IMR-90 (cell line): ENCODE measurements at regions not wholly inside any gene's neighbourhood (a gene's known extent, or its start where the extent isn't known, plus 50 kb on each side); places are given as distances from the start of the nearest gene placed in this dataset.

Source experiments
- ATAC-seq: fragments of 200-7000 bp; cut with Tn5 transposase; 2 replicates; pipeline ENCODE4 v1.9.1; 2020; ENCODE audit warnings: low read depth, mild to moderate bottlenecking, moderate library complexity
- BruUV-seq: library from RNA; stranded (reverse); fragments of 400-500 nt; replicated peaks from 2 replicates; lab custom pipeline; 2021; lab: Mats Ljungman, UMichigan
- CTCF ChIA-PET: fragments of 300-600 bp; formaldehyde crosslinking; extraction: SDS; loops from one replicate; lab custom pipeline; 2021; ENCODE audit warnings: antibody characterized with exemption; lab: Yijun Ruan, JAX
- POLR2A ChIA-PET: fragments of 300-600 bp; sonication (Branson Sonifier 250); formaldehyde crosslinking; loops from one replicate; lab custom pipeline; 2022; ENCODE audit warnings: antibody characterized with exemption; ENCODE audit not compliant: unreplicated experiment; lab: Charles Lee
- DNase-seq: peaks from one replicate; pipeline ENCODE4 v3.0.0; 2013
- H2AFZ ChIP-seq: replicated peaks from 2 replicates; pipeline ENCODE3; 2013; ENCODE audit warnings: low read length, mild to moderate bottlenecking; ENCODE audit not compliant: poor library complexity
- H2AK5ac ChIP-seq: 2 replicates; pipeline ENCODE4 v1.6.1; 2013; ENCODE audit warnings: low read depth, low read length, inconsistent platforms
- H2AK9ac ChIP-seq: replicated peaks from 2 replicates; pipeline ENCODE3; 2013; ENCODE audit warnings: mild to moderate bottlenecking, low read depth, low read length, moderate library complexity; ENCODE audit not compliant: poor library complexity
- H2BK120ac ChIP-seq: 2 replicates; pipeline ENCODE4 v1.6.1; 2013; ENCODE audit warnings: low read depth, low read length, inconsistent platforms
- H2BK15ac ChIP-seq: 3 replicates; pipeline ENCODE4 v1.6.1; 2013; ENCODE audit warnings: low read depth, low read length, inconsistent platforms
- H2BK20ac ChIP-seq: 2 replicates; pipeline ENCODE4 v1.6.1; 2013; ENCODE audit warnings: low read depth, mild to moderate bottlenecking, inconsistent platforms, low read length, moderate library complexity
- H2BK5ac ChIP-seq: 2 replicates; pipeline ENCODE4 v1.6.1; 2013; ENCODE audit warnings: mild to moderate bottlenecking, low read depth, low read length, inconsistent platforms; ENCODE audit not compliant: poor library complexity, severe bottlenecking
- H3K14ac ChIP-seq: replicated peaks from 2 replicates; pipeline ENCODE4 v1.6.1; 2013; ENCODE audit warnings: low read depth, low read length, inconsistent platforms
- H3K18ac ChIP-seq: 2 replicates; pipeline ENCODE4 v1.6.1; 2013; ENCODE audit warnings: low read depth, low read length, control low read depth
- H3K23ac ChIP-seq: 2 replicates; pipeline ENCODE4 v1.6.1; 2013; ENCODE audit warnings: low read depth, low read length, inconsistent platforms
- H3K27ac ChIP-seq: 2 replicates; pipeline ENCODE4 v1.5.1; 2013; ENCODE audit warnings: mild to moderate bottlenecking, control low read depth, low read length; ENCODE audit not compliant: insufficient read depth
- H3K27me3 ChIP-seq: 2 replicates; pipeline ENCODE4 v1.6.1; 2013; ENCODE audit warnings: low read length; ENCODE audit not compliant: control insufficient read depth, insufficient read depth
- H3K36me3 ChIP-seq: 2 replicates; pipeline ENCODE4 v1.6.1; 2013; ENCODE audit warnings: low read length, mixed read lengths; ENCODE audit not compliant: control insufficient read depth, insufficient read depth
- H3K4ac ChIP-seq: 2 replicates; pipeline ENCODE4 v1.6.1; 2013; ENCODE audit warnings: low read depth, low read length, inconsistent platforms
- H3K4me1 ChIP-seq: 2 replicates; pipeline ENCODE4 v1.6.1; 2013; ENCODE audit warnings: low read length, mixed read lengths; ENCODE audit not compliant: control insufficient read depth, insufficient read depth
- H3K4me2 ChIP-seq: 2 replicates; pipeline ENCODE4 v1.6.1; 2013; ENCODE audit warnings: low read depth, mild to moderate bottlenecking, control low read depth, low read length, moderate library complexity
- H3K4me3 ChIP-seq: 2 replicates; pipeline ENCODE4 v1.5.1; 2013; ENCODE audit warnings: low read depth, mild to moderate bottlenecking, control low read depth, low read length, moderate library complexity; ENCODE audit not compliant: insufficient read depth
- H3K56ac ChIP-seq: 2 replicates; pipeline ENCODE4 v1.6.1; 2013; ENCODE audit warnings: low read length, inconsistent platforms; ENCODE audit not compliant: insufficient read depth; ENCODE audit errors: extremely low read depth
- H3K79me1 ChIP-seq, 2 experiments: 2 replicates each; pipeline ENCODE4 v1.6.1; 2013; ENCODE audit warnings: low read length in 2 of 2, inconsistent platforms in 1 of 2, low read depth in 1 of 2
- H3K9ac ChIP-seq: 2 replicates; pipeline ENCODE4 v1.6.1; 2013; ENCODE audit warnings: low read depth, low read length, control low read depth
- H3K9me1 ChIP-seq: 2 replicates; pipeline ENCODE4 v1.6.1; 2013; ENCODE audit warnings: low read length, inconsistent platforms; ENCODE audit not compliant: insufficient read depth
- H3K9me3 ChIP-seq: 2 replicates; pipeline ENCODE4 v1.6.1; 2013; ENCODE audit warnings: low read length; ENCODE audit not compliant: control insufficient read depth, insufficient read depth
- H4K20me1 ChIP-seq: 2 replicates; pipeline ENCODE4 v1.6.1; 2013; ENCODE audit warnings: low read length, inconsistent platforms; ENCODE audit not compliant: insufficient read depth
- H4K5ac ChIP-seq: 2 replicates; pipeline ENCODE4 v1.6.1; 2013; ENCODE audit warnings: mild to moderate bottlenecking, low read depth, low read length, control low read depth
- H4K8ac ChIP-seq, 2 experiments: 2 replicates each; pipeline ENCODE4 v1.6.1; 2013; ENCODE audit warnings: low read depth in 2 of 2, low read length in 2 of 2, control low read depth in 1 of 2, inconsistent platforms in 1 of 2
- H4K91ac ChIP-seq: 2 replicates; pipeline ENCODE4 v1.6.1; 2013; ENCODE audit warnings: low read depth, low read length, inconsistent platforms; ENCODE audit not compliant: insufficient read depth
- BHLHE40 ChIP-seq: fragments of 150-350 bp; IDR thresholded peaks from 2 replicates; pipeline ENCODE4 v1.6.1; 2016; ENCODE audit warnings: mild to moderate bottlenecking, low read depth, low read length
- CEBPB ChIP-seq: IDR thresholded peaks from 2 replicates; pipeline ENCODE4 v1.6.1; 2012; ENCODE audit warnings: low read depth, low read length, improper control_type of control experiment
- CHD1 ChIP-seq: IDR thresholded peaks from 2 replicates; pipeline ENCODE4 v1.6.1; 2012; ENCODE audit warnings: low read depth, low read length, improper control_type of control experiment
- FOS ChIP-seq: fragments of 150-350 bp; IDR thresholded peaks from 2 replicates; pipeline ENCODE4 v1.6.1; 2016; ENCODE audit warnings: low read depth, low read length
- MAFK ChIP-seq: IDR thresholded peaks from 2 replicates; pipeline ENCODE4 v1.6.1; 2012; ENCODE audit warnings: low read depth, low read length, improper control_type of control experiment
- MAZ ChIP-seq: IDR thresholded peaks from 2 replicates; pipeline ENCODE4 v1.6.1; 2012; ENCODE audit warnings: low read depth, mild to moderate bottlenecking, low read length, improper control_type of control experiment, moderate library complexity, borderline replicate concordance
- MXI1 ChIP-seq: IDR thresholded peaks from 2 replicates; pipeline ENCODE4 v1.6.1; 2012; ENCODE audit warnings: low read depth, mild to moderate bottlenecking, low read length, moderate library complexity, borderline replicate concordance
- NFE2L2 ChIP-seq: fragments of 150-350 bp; IDR thresholded peaks from 2 replicates; pipeline ENCODE4 v1.6.1; 2016; ENCODE audit warnings: low read depth, mild to moderate bottlenecking, low read length
- POLR2A ChIP-seq: IDR thresholded peaks from 2 replicates; pipeline ENCODE4 v1.6.1; 2012; ENCODE audit warnings: mild to moderate bottlenecking, low read depth, low read length
- RAD21 ChIP-seq: IDR thresholded peaks from 2 replicates; pipeline ENCODE4 v1.6.1; 2012; ENCODE audit warnings: low read length, improper control_type of control experiment
- RCOR1 ChIP-seq: IDR thresholded peaks from 2 replicates; pipeline ENCODE4 v1.6.1; 2012; ENCODE audit warnings: mild to moderate bottlenecking, low read length, improper control_type of control experiment; ENCODE audit not compliant: insufficient replicate concordance
- RFX5 ChIP-seq: IDR thresholded peaks from 2 replicates; pipeline ENCODE4 v1.8.0; 2012; ENCODE audit warnings: low read depth, mild to moderate bottlenecking, low read length, moderate library complexity
- SMC3 ChIP-seq: fragments of 150-350 bp; IDR thresholded peaks from 2 replicates; pipeline ENCODE4 v1.6.1; 2016; ENCODE audit warnings: low read depth, mild to moderate bottlenecking, antibody characterized with exemption, low read length, moderate library complexity
- WGBS, 2 experiments: methylation state at CpG; one replicate each; pipeline versions ENCODE4 v1.1.5 to v1.1.7; 2013; ENCODE audit warnings: missing lambda C conversion rate in 2 of 2; ENCODE audit not compliant: insufficient read length in 1 of 2; ENCODE audit errors: extremely low coverage in 2 of 2; 5-methylcytosine and 5-hydroxymethylcytosine counted together
- dilution Hi-C: fragments of 300-500 bp; cut with HindIII; formaldehyde crosslinking; loops from one replicate; pipeline ENCODE4 v1.14.3; 2018; ENCODE audit warnings: low sequenced_read_pairs; ENCODE audit not compliant: unreplicated experiment
- in situ Hi-C: fragments of 300-500 bp; cut with MboI; formaldehyde crosslinking; loops from 3 replicates; pipeline ENCODE4 v1.14.3; 2019; ENCODE audit warnings: low sequenced_read_pairs, inconsistent platforms, mixed read lengths
- intact Hi-C: fragments of 100-400 bp; cut with micrococcal nuclease; formaldehyde crosslinking; loops from 2 replicates; pipeline ENCODE4 v1.10.0; 2022
- TF ChIP-seq, protein P1 (sequence below): fragments of 150-350 bp; IDR thresholded peaks from 2 replicates; pipeline ENCODE4 v1.6.1; 2017; ENCODE audit warnings: mild to moderate bottlenecking, antibody characterized with exemption, low read length, low read depth
- TF ChIP-seq, protein P2 (sequence below): conservative IDR thresholded peaks from 2 replicates; pipeline ENCODE4 v1.5.1; 2012; ENCODE audit warnings: mild to moderate bottlenecking, low read depth, low read length, improper control_type of control experiment
- TF ChIP-seq, protein P3 (sequence below): fragments of 150-350 bp; IDR thresholded peaks from 2 replicates; pipeline ENCODE4 v1.6.1; 2016; ENCODE audit warnings: low read depth, mild to moderate bottlenecking, low read length, moderate library complexity, borderline replicate concordance

DNA sequence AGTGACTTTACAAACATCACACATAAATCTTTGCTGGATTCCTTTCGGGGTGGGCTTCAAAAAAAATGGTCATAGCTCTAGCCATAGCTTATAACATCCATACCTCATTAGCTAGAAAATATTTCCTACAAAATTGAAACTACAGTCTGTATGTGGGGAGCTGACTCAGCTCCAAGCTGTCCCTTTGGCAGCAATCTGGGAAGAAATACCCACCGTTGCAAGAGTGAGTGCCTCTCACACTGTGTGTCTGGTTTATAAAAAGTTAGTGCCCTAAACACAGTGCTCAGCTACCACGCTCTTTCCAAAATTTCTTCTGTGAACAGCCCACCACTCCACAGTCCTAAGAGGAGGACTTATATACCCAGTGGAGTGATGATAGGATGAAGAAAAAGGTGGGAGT, 170.1 kb downstream of the RBM43 start:
- Histone ChIP-seq H3K36me3 (no peaks in the 10 kb centered on the region), H2AK9ac (no peak overlapping the region), H3K9me3 (no peaks in the 10 kb centered on the region), H3K27ac (no peak overlapping the region), H2BK20ac (no peak overlapping the region), H2BK120ac (no peak overlapping the region), H4K91ac (no peak overlapping the region), H3K14ac (no peak overlapping the region), H4K20me1 (no peaks in the 10 kb centered on the region), H3K4me1 (no peaks in the 10 kb centered on the region), H3K9ac (no peak overlapping the region), H4K5ac (no peak overlapping the region), H3K56ac (no peak overlapping the region), H3K4me3 (no peak overlapping the region), H3K18ac (no peak overlapping the region), H2BK5ac (no peak overlapping the region), H2AFZ (no peak overlapping the region), H3K4ac (no peak overlapping the region), H3K79me1 (no peaks in the 10 kb centered on the region), H2BK15ac (no peak overlapping the region), H3K9me1 (no peaks in the 10 kb centered on the region), H2AK5ac (no peak overlapping the region), H4K8ac (no peak overlapping the region), H3K4me2 (no peak overlapping the region), H3K23ac (no peak overlapping the region), H3K27me3 (peaks cover 2% of the 10 kb centered on the region; the same call in 1 of the 2 replicates)
- intact Hi-C loops (no loop called here), in situ Hi-C loops (no loop called here), dilution Hi-C loops (no loop called here)
- no TSS peak for BruUV-seq
- POLR2A ChIA-PET, result no interaction called here
- CTCF ChIA-PET, result no interaction called here
- TF ChIP-seq, protein P1, sequence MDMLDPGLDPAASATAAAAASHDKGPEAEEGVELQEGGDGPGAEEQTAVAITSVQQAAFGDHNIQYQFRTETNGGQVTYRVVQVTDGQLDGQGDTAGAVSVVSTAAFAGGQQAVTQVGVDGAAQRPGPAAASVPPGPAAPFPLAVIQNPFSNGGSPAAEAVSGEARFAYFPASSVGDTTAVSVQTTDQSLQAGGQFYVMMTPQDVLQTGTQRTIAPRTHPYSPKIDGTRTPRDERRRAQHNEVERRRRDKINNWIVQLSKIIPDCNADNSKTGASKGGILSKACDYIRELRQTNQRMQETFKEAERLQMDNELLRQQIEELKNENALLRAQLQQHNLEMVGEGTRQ, result no peak
- TF ChIP-seq MAFK (no peak), FOS (no peak), SMC3 (no peak), BHLHE40 (no peak), POLR2A (no peak), MXI1 (no peak), NFE2L2 (no peak), MAZ (no peak), CEBPB (no peak), RAD21 (no peak), CHD1 (no peak), RFX5 (no peak), RCOR1 (no peak)
- TF ChIP-seq, protein P2, sequence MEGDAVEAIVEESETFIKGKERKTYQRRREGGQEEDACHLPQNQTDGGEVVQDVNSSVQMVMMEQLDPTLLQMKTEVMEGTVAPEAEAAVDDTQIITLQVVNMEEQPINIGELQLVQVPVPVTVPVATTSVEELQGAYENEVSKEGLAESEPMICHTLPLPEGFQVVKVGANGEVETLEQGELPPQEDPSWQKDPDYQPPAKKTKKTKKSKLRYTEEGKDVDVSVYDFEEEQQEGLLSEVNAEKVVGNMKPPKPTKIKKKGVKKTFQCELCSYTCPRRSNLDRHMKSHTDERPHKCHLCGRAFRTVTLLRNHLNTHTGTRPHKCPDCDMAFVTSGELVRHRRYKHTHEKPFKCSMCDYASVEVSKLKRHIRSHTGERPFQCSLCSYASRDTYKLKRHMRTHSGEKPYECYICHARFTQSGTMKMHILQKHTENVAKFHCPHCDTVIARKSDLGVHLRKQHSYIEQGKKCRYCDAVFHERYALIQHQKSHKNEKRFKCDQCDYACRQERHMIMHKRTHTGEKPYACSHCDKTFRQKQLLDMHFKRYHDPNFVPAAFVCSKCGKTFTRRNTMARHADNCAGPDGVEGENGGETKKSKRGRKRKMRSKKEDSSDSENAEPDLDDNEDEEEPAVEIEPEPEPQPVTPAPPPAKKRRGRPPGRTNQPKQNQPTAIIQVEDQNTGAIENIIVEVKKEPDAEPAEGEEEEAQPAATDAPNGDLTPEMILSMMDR, result no peak
- TF ChIP-seq, protein P3, sequence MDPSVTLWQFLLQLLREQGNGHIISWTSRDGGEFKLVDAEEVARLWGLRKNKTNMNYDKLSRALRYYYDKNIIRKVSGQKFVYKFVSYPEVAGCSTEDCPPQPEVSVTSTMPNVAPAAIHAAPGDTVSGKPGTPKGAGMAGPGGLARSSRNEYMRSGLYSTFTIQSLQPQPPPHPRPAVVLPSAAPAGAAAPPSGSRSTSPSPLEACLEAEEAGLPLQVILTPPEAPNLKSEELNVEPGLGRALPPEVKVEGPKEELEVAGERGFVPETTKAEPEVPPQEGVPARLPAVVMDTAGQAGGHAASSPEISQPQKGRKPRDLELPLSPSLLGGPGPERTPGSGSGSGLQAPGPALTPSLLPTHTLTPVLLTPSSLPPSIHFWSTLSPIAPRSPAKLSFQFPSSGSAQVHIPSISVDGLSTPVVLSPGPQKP, result no peak
- peak; percentile 19 for DNase-seq
- ATAC-seq, result peak; percentile 61
- WGBS, 2 experiments, result no CpG with 5 or more reads among the region's 3 CpGs
